Endothelial cell of umbilical vein (primary cell): ENCODE measurements at regions not wholly inside any gene's neighbourhood (a gene's known extent, or its start where the extent isn't known, plus 50 kb on each side); places are given as distances from the start of the nearest gene placed in this dataset.

ENCODE experiments used
- BruUV-seq: library from RNA; stranded (reverse); fragments of 400-500 nt; replicated peaks from 2 replicates; lab custom pipeline; 2021; lab: Mats Ljungman, UMichigan
- CTCF ChIA-PET: fragments of 300-600, 350-600 bp; sonication (Branson Sonifier 250); formaldehyde crosslinking; loops from one replicate; lab custom pipeline; 2021; ENCODE audit warnings: antibody characterized with exemption, inconsistent platforms; lab: Charles Lee
- POLR2A ChIA-PET: fragments of 300-600, 350-600 bp; sonication (Branson Sonifier 250); formaldehyde crosslinking; loops from one replicate; lab custom pipeline; 2021; ENCODE audit warnings: antibody characterized with exemption, inconsistent platforms; lab: Charles Lee
- DNase-seq: peaks from one replicate; pipeline ENCODE4 v3.0.0-alpha.2; 2011; ENCODE audit warnings: low read depth, low spot score
- FAIRE-seq: peaks from 2 replicates; lab custom pipeline; 2011; peaks lifted over from hg19 to GRCh38; lab: Jason Lieb, UNC
- H2AFZ ChIP-seq: 2 replicates; pipeline ENCODE4 v1.6.0; 2012; ENCODE audit warnings: low read depth, low read length, control low read depth, inconsistent platforms
- H3K27ac ChIP-seq: 2 replicates; pipeline ENCODE4 v1.5.1; 2011; ENCODE audit warnings: low read depth, mild to moderate bottlenecking, control low read depth, low read length, moderate library complexity; ENCODE audit not compliant: insufficient read depth
- H3K27me3 ChIP-seq, 2 experiments: 2 replicates each; pipeline versions ENCODE4 v1.6.0 to v1.6.1; 2011; ENCODE audit warnings: low read length in 2 of 2, mixed read lengths in 1 of 2; ENCODE audit not compliant: control insufficient read depth in 2 of 2, insufficient read depth in 2 of 2
- H3K36me3 ChIP-seq, 2 experiments: 2 replicates in 1 of 2; 3 replicates in 1 of 2; pipeline ENCODE4 v1.5.1; 2011; ENCODE audit warnings: low read length in 2 of 2, mild to moderate bottlenecking in 1 of 2, moderate library complexity in 1 of 2; ENCODE audit not compliant: control insufficient read depth in 2 of 2, insufficient read depth in 2 of 2; ENCODE audit errors: extremely low read depth in 1 of 2
- H3K4me1 ChIP-seq: 3 replicates; pipeline ENCODE4 v1.5.1; 2011; ENCODE audit warnings: mild to moderate bottlenecking, low read length; ENCODE audit not compliant: control insufficient read depth, insufficient read depth; ENCODE audit errors: extremely low read depth
- H3K4me2 ChIP-seq: 2 replicates; pipeline ENCODE4 v1.6.1; 2011; ENCODE audit warnings: low read length, control low read depth, mixed read lengths; ENCODE audit not compliant: insufficient read depth
- H3K4me3 ChIP-seq, 3 experiments: fragments of 200-600 bp in 1 of 3; sonication (generic), shearing (Covaris generic) in 1 of 3; replicated peaks in 1 of 3; 2 replicates each; pipeline ENCODE4 v1.5.1; 2011 to 2016; ENCODE audit warnings: control low read depth in 3 of 3, low read length in 3 of 3, mild to moderate bottlenecking in 2 of 3, inconsistent platforms in 1 of 3, low read depth in 1 of 3, moderate library complexity in 1 of 3; ENCODE audit not compliant: insufficient read depth in 1 of 3
- H3K79me2 ChIP-seq: 2 replicates; pipeline ENCODE4 v1.6.0; 2012; ENCODE audit warnings: low read length, inconsistent platforms; ENCODE audit not compliant: control insufficient read depth, insufficient read depth
- H3K9ac ChIP-seq: replicated peaks from 2 replicates; pipeline ENCODE3; 2011; ENCODE audit warnings: low read length, control low read depth; ENCODE audit not compliant: insufficient read depth; ENCODE audit errors: extremely low read depth
- H3K9me1 ChIP-seq: replicated peaks from 3 replicates; pipeline ENCODE4 v1.6.0; 2011; ENCODE audit warnings: mild to moderate bottlenecking, low read length; ENCODE audit not compliant: control insufficient read depth, insufficient read depth; ENCODE audit errors: extremely low read depth
- H3K9me3 ChIP-seq: replicated peaks from 2 replicates; pipeline ENCODE4 v1.5.1; 2012; ENCODE audit warnings: low read length, inconsistent platforms; ENCODE audit not compliant: control insufficient read depth, insufficient read depth
- H4K20me1 ChIP-seq: replicated peaks from 2 replicates; pipeline ENCODE3; 2011; ENCODE audit warnings: mild to moderate bottlenecking, low read length; ENCODE audit not compliant: control insufficient read depth, insufficient read depth; ENCODE audit errors: extremely low read depth
- EZH2 ChIP-seq: IDR thresholded peaks from 2 replicates; pipeline ENCODE4 v1.6.1; 2012; ENCODE audit warnings: borderline replicate concordance, low read depth, mild to moderate bottlenecking, moderate library complexity, low read length, inconsistent platforms; ENCODE audit not compliant: severe bottlenecking
- FOS ChIP-seq: IDR thresholded peaks from 2 replicates; pipeline ENCODE4 v1.6.1; 2011; ENCODE audit warnings: mild to moderate bottlenecking, low read length, moderate library complexity, borderline replicate concordance; ENCODE audit not compliant: insufficient read depth
- GATA2 ChIP-seq: IDR thresholded peaks from 2 replicates; pipeline ENCODE4 v1.7.0; 2011; ENCODE audit warnings: low read depth, mild to moderate bottlenecking, moderate library complexity, mixed read lengths, low read length; ENCODE audit not compliant: insufficient read length, insufficient read depth
- JUN ChIP-seq: IDR thresholded peaks from 2 replicates; pipeline ENCODE4 v1.6.1; 2011; ENCODE audit warnings: borderline replicate concordance, low read depth; ENCODE audit not compliant: insufficient read length, insufficient read depth
- MYC ChIP-seq: IDR thresholded peaks from one replicate; pipeline ENCODE4 v1.6.1; 2011; ENCODE audit warnings: mild to moderate bottlenecking, low read depth, low read length
- POLR2A ChIP-seq: IDR thresholded peaks from 2 replicates; pipeline ENCODE4 v1.6.1; 2012; ENCODE audit warnings: low read depth, mild to moderate bottlenecking, control low read depth, low read length
- POLR2AphosphoS5 ChIP-seq: IDR thresholded peaks from 2 replicates; pipeline ENCODE4 v1.6.1; 2012; ENCODE audit warnings: low read depth, mild to moderate bottlenecking, control low read depth, low read length, moderate library complexity; ENCODE audit not compliant: insufficient read depth
- dilution Hi-C: fragments of 300-500 bp; cut with MboI; formaldehyde crosslinking; loops from one replicate; pipeline ENCODE4 v1.15.0; 2019; ENCODE audit warnings: low sequenced_read_pairs; ENCODE audit not compliant: extremely low pct_ligation_motif_present
- intact Hi-C: fragments of 100-400 bp; cut with micrococcal nuclease; formaldehyde crosslinking; loops from one replicate; pipeline ENCODE4 v1.10.0; 2022
- TF ChIP-seq, protein P1 (sequence below), 2 donors: IDR thresholded peaks; 1 replicate in 1 of 2; 2 replicates in 1 of 2; pipeline ENCODE4 v1.5.1; 2011; ENCODE audit warnings: low read length in 2 of 2, mild to moderate bottlenecking in 2 of 2, moderate library complexity in 2 of 2, control low read depth in 1 of 2, inconsistent platforms in 1 of 2, low read depth in 1 of 2; ENCODE audit not compliant: insufficient read depth in 1 of 2; ENCODE audit errors: extremely low read depth in 1 of 2
- TF ChIP-seq, protein P2 (sequence below): IDR thresholded peaks from 2 replicates; pipeline ENCODE4 v1.6.1; 2011; ENCODE audit not compliant: insufficient read depth, insufficient read length

DNA sequence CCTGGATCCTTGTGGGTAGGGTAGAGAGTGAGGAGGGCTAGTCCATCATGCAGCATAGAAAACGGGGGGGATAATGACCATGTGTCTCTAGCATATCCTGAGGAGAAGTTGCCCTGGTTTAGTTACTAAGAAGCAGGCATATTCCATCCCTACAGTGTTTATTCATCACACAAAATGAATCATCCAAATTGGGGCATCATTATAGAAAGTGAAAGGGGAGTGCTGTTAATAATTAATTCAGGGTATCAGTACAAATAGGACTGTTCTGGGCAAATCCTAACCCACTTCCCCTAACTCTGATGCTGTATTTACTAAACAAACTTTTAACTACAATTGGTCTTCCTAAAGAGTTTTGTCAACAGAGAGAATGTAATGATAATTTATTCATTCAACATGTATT is 281.1 kb upstream of the ARX start:
- no peak overlapping the region for H3K9ac ChIP-seq
- H2AFZ ChIP-seq, result no peak overlapping the region
- no peaks in the 10 kb centered on the region for H3K9me3 ChIP-seq
- intact Hi-C loops, result no loop called here
- no peaks in the 10 kb centered on the region for H3K9me1 ChIP-seq
- ChIA-PET CTCF (no interaction called here), POLR2A (no interaction called here)
- H4K20me1 ChIP-seq, result no peaks in the 10 kb centered on the region
- H3K4me1 ChIP-seq, result no peaks in the 10 kb centered on the region
- no peaks in the 10 kb centered on the region for H3K27me3 ChIP-seq
- no peak overlapping the region for H3K4me3 ChIP-seq
- H3K4me2 ChIP-seq, result no peak overlapping the region
- no peaks in the 10 kb centered on the region for H3K79me2 ChIP-seq
- dilution Hi-C loops, result no loop called here
- FAIRE-seq (no peak), DNase-seq (no peak)
- no peak overlapping the region for H3K27ac ChIP-seq
- BruUV-seq, result no TSS peak
- H3K36me3 ChIP-seq, result no peaks in the 10 kb centered on the region
- TF ChIP-seq EZH2 (no peak), POLR2AphosphoS5 (no peak), FOS (no peak), JUN (no peak), GATA2 (no peak), POLR2A (no peak), MYC (no peak)
- TF ChIP-seq, protein P1, sequence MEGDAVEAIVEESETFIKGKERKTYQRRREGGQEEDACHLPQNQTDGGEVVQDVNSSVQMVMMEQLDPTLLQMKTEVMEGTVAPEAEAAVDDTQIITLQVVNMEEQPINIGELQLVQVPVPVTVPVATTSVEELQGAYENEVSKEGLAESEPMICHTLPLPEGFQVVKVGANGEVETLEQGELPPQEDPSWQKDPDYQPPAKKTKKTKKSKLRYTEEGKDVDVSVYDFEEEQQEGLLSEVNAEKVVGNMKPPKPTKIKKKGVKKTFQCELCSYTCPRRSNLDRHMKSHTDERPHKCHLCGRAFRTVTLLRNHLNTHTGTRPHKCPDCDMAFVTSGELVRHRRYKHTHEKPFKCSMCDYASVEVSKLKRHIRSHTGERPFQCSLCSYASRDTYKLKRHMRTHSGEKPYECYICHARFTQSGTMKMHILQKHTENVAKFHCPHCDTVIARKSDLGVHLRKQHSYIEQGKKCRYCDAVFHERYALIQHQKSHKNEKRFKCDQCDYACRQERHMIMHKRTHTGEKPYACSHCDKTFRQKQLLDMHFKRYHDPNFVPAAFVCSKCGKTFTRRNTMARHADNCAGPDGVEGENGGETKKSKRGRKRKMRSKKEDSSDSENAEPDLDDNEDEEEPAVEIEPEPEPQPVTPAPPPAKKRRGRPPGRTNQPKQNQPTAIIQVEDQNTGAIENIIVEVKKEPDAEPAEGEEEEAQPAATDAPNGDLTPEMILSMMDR (IDR thresholded peaks at IDR 0.05; ENCODE audit: extremely low read depth in 1 of 2, insufficient read depth in 1 of 2, low read depth in 1 of 2, low read length in 2 of 2), result no peak
- TF ChIP-seq, protein P2, sequence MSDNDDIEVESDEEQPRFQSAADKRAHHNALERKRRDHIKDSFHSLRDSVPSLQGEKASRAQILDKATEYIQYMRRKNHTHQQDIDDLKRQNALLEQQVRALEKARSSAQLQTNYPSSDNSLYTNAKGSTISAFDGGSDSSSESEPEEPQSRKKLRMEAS, result no peak
